Stimulated activated CD4-positive, alpha-beta T cell treated with anti-CD3 and anti-CD28 coated beads, Interleukin-1b, Interleukin-23, amount 100 ng/mL, for 48 hours (primary cell): ENCODE measurements at regions not wholly inside any gene's neighbourhood (a gene's known extent, or its start where the extent isn't known, plus 50 kb on each side); places are given as distances from the start of the nearest gene placed in this dataset.
"Not testable (repeated sequence)": the region's sequence is repeated elsewhere in the genome, so short reads cannot be mapped to it uniquely, and the experiment has no call there.

Source experiments
- DNase-seq: peaks from one replicate; pipeline ENCODE4 v3.0.0-alpha.2; 2020

DNA sequence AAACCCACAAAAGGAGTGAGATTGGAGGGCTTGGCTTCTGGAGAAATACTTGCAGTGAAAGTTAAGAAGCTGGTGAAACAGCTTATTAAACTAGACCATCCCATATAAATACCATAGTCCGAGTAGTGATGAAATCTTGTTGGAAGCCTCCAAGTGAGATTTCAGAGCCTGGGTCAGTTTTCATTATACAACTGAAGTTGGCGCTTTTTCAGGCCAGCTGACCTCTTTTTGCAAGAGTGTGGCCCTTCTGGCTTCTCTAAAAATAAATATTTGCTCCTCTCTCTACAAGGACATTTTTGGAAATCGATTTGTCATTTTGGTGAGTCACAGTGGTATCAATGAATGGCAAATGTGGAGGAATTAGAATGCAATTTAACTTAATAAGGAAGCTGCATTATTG lies 51.2 kb upstream of the THRB start:
- DNase-seq = no peak

DNA sequence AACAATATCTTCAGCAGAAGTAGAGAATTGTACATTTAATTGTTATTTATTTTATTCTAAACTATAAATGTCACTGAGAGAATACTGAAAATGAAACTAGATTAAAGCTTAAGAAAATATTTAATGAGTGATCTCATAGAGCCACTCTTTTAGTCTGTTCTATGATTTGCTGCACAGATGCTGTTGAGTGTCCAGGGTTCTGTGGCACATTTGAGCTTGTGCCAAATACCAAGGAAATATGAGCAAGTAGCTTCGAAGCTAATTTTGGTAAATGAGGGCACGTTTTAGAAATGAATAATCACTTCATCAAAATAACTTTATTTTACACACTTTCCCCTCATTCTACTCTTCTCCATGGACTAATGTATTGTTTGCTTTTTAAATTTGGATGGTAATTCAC lies 53.6 kb upstream of the THRB start:
- DNase-seq = no peak

DNA sequence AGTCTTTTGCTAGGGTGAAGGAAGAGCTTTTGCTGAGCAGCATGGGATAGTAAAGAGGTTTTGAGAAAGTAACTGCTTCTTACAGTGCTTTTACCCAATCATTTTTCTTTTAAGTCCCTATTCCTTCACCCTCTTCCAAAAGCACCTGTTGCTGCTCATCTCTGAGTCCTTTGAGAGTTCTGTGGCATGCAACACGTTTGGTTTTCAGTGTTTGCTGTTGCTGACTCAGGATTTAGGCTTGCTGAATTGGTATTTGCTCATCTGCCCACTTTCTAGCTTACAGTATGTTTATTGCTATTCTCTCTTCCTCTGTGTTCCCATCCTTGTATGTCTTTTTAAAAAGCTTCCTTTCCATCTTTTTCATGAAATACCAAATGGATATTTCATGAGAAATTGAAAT lies 55.9 kb upstream of the THRB start:
- no peak for DNase-seq

DNA sequence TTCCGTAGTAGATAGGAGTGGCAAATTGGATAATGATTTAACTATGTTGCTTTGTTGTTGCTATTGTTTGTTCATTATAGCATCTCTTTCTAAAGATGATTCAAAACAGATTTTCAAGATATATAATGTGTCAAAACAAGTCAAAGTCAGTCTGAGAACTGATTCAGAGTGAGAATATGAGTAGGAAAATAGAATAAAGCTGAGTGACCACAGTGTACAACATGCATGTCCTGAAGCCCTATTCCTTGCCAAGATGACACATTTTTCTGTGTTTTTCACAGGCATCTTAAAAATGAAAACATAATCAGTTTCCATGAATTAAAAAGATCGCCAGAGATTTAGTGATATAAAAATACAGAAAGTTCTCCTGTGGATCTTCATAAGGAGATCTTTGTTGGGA lies 57.0 kb upstream of the THRB start:
- DNase-seq = no peak

GRCh38 chr3:24562895-24563294 lies 68.2 kb upstream of the THRB start:
- no peak for DNase-seq

GRCh38 chr3:24565053-24565452 lies 70.4 kb upstream of the THRB start:
- no peak for DNase-seq

DNA sequence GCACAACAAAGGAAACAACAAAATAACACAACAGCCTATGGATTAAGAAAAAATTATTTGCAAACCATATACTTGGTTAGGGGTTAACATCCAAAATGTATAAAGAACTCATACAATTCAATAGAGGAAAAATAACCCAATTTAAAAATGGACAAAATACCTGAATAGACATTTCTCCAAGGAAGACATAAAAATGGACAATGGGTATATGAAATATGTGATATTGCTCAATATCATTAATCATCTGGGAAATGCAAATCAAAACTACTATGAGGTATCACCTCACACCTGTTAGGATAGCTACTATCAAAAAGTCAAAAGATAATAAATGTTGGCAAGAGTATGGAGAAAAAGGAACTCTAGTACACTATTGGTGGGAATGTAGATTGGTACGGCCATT lies 71.0 kb upstream of the THRB start:
- no peak for DNase-seq

- DNase-seq = no peak
Measured at GRCh38 chr3:24566927-24567326, 72.3 kb upstream of the THRB start.

GRCh38 chr3:24572409-24572808 lies 77.8 kb upstream of the THRB start:
- not testable (repeated sequence) for DNase-seq

DNA sequence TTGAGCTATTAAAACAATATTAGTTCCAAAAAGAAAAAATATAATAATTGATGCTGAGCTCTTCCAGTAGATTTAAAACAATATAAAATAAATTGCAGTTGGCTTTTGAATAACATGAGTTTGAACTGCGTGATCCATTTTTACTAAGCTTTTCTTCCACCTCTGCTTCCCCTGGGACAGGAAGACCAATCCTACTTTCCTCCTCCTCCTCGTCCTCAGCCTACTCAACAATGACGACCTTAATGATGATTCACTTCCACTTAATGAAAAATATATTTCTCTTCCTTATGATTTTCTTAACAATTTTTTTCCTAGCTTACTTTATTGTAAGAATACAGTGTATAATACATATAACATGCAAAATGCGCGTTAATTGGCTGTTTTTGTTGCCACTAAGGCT lies 78.9 kb upstream of the THRB start:
- DNase-seq = no peak

DNA sequence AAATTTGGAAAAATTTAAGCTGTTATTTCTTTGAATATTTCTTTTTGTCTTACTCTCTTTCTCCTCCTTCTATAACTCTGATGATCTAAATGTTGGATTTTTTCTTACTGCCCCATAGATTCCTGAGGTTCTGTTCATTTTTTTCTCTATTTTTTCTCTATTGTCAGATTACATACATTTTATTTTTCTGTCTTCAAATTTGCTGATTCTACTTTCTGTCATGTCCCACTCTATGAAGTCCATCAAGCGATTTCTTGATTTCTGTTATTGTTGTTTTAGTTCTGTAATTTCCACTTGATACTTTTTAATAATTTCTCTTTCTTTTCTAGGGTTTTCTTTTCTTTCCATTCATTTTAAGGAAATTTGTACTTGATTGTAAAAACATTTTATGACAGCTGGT lies 83.7 kb upstream of the THRB start:
- DNase-seq = no peak

DNA sequence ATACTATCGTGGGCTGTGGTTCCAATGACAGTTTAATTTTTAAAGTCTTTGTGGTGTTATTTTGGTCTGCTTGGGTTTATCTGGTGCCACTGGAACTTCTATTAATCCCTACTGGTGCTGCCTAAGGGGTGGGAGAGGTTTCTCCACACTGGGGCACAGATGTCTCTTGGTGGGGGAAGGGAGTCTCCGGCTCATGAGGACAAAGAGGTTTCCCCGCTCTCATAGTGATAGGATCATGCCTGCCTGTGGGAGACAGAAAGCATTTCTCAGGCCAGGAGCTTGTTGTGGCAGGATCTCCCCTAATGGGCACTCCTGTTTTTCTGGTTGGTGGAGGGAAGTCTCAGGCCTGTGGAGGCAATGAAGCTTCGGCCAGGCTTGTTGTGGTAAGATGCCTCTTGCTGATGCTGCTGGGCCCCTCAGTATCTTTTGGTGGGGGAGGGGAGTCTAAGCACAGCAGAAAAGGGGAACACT lies 84.3 kb upstream of the THRB start:
- DNase-seq = no peak

DNA sequence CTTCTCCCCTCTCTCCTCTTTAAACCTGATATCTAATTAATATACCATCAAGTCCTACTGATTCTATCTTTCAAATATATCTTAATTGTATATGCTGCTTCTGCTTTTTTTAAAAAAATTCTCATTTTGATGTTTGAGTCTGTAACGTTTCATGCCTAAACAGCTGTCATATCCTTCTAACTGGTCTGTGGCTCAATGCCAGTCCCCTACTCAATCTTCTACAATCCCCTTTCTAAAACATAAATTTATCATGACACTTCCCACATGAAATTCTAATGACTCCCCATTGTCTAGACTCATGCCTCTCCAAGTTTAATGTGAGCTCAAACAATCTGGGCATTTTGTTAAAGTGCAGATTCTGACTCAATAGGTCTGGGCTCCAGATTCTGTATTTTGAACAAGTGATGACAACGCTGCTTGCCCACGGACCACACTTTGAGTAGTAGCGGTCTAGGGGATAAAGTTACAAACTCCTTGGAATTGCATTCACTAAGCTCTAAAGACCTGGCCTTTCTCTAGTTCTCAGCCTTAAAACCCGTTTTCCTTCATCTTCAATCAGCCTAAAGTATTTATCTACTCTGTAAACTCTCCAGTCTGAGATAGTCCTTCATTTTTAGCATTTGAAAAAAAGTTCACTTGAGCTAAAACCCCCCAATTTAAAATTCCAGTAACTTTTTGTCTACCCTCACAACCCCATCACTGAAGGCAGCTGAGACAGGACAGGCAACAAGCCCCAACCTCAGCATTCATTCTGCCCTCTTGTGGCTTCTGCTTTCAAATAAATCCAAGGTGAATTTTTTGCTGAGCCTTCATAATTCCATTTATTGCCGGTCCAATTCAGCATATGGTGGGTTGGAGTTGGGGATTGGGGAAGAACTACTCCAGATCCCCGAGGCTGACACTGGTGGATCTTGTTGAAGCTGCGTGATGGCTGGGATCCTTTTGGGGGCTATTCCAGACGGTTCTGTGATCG lies 88.1 kb upstream of the THRB start:
- no peak for DNase-seq

GRCh38 chr3:24586920-24587319 lies 92.3 kb upstream of the THRB start:
- no peak for DNase-seq

- no peak for DNase-seq
Measured at GRCh38 chr3:24588629-24589512, 94.2 kb upstream of the THRB start.

GRCh38 chr3:24589513-24589851 lies 94.8 kb upstream of the THRB start:
- DNase-seq = no peak

GRCh38 chr3:24589931-24590880 lies 95.6 kb upstream of the THRB start:
- DNase-seq = no peak

GRCh38 chr3:24591191-24591590 lies 96.5 kb upstream of the THRB start:
- no peak for DNase-seq

GRCh38 chr3:24591661-24592555 lies 97.3 kb upstream of the THRB start:
- DNase-seq = no peak

DNA sequence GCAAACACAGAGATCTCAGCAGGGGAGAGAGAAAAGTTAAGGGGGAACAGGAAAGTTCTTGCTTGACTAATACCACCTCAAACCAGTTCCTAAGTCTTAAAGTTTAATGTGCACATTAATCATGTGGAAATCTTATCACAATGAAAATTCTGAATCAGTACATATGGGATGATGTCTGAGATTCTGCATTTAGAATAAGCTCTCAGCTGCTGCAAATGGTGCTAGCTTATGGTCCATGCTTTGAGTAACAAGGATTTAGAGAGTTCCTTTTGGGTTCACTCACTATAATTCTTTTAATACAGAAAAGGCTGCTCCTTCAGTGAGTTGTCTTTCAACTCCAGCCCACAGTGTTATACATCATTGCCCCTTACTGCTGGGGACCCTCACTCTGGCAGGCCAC lies 99.5 kb upstream of the THRB start:
- DNase-seq = no peak

DNA sequence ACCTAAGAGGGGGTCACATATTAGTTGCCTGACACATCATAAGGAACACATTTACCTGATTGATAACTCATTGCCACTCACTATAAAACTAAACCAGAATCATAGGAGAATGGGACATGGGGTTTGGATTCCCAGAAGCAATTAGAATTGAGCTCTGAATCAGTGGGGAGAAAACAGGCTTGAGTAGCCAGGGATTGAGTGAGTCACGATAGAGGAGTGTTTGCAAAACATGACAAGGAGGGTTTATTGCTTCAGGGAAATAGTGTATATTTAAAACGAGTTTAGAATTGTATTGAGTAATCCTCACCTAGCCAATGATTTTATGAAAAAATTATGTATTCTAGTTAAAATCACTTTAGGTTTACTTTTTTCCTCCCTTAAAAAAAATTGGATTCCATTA lies 101.1 kb upstream of the THRB start:
- DNase-seq = no peak

GRCh38 chr3:24596626-24597025 lies 102.0 kb upstream of the THRB start:
- no peak for DNase-seq
